ENCODE measurements at regions not wholly inside any gene's neighbourhood (a gene's known extent, or its start where the extent isn't known, plus 50 kb on each side); places are given as distances from the start of the nearest gene placed in this dataset.

DNA sequence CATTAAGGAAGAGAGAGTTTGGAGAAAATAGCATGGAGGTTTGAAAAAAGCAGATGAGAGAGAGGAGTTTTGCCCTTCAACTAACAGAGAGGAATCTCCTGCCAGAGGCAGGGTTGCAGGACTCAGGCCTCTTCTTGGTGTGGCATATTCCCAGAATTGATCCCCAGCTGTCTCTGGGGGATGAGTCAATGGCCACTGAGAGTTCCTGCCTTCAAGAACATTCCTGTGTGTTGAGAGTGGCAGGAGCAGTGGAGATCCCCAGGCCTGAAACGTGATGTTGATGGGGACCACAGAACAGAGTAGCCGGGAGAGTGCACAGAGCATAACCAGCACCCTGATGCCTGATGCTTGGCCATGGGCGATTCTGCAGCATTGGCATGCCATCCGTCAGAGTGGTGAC, 348.4 kb upstream of the THBS1 start:
- ChIA-PET POLR2A (no interaction called here), CTCF (no interaction called here)
- TF ChIP-seq, protein P1, sequence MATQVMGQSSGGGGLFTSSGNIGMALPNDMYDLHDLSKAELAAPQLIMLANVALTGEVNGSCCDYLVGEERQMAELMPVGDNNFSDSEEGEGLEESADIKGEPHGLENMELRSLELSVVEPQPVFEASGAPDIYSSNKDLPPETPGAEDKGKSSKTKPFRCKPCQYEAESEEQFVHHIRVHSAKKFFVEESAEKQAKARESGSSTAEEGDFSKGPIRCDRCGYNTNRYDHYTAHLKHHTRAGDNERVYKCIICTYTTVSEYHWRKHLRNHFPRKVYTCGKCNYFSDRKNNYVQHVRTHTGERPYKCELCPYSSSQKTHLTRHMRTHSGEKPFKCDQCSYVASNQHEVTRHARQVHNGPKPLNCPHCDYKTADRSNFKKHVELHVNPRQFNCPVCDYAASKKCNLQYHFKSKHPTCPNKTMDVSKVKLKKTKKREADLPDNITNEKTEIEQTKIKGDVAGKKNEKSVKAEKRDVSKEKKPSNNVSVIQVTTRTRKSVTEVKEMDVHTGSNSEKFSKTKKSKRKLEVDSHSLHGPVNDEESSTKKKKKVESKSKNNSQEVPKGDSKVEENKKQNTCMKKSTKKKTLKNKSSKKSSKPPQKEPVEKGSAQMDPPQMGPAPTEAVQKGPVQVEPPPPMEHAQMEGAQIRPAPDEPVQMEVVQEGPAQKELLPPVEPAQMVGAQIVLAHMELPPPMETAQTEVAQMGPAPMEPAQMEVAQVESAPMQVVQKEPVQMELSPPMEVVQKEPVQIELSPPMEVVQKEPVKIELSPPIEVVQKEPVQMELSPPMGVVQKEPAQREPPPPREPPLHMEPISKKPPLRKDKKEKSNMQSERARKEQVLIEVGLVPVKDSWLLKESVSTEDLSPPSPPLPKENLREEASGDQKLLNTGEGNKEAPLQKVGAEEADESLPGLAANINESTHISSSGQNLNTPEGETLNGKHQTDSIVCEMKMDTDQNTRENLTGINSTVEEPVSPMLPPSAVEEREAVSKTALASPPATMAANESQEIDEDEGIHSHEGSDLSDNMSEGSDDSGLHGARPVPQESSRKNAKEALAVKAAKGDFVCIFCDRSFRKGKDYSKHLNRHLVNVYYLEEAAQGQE (IDR thresholded peaks at IDR 0.05; ENCODE audit: insufficient read depth in 1 of 2, low read depth in 2 of 2, low read length in 1 of 2) = no peak
- TF ChIP-seq SIN3A (IDR thresholded peaks at IDR 0.05; ENCODE audit: borderline replicate concordance, insufficient read depth, low read depth, low read length) = no peak
- no peak for TF ChIP-seq TCF7L2 (IDR thresholded peaks at IDR 0.05; ENCODE audit: low read depth, low read length)
- TF ChIP-seq POLR2AphosphoS5 (IDR thresholded peaks at IDR 0.05; ENCODE audit: low read depth, low read length) = no peak
- TF ChIP-seq, protein P2, sequence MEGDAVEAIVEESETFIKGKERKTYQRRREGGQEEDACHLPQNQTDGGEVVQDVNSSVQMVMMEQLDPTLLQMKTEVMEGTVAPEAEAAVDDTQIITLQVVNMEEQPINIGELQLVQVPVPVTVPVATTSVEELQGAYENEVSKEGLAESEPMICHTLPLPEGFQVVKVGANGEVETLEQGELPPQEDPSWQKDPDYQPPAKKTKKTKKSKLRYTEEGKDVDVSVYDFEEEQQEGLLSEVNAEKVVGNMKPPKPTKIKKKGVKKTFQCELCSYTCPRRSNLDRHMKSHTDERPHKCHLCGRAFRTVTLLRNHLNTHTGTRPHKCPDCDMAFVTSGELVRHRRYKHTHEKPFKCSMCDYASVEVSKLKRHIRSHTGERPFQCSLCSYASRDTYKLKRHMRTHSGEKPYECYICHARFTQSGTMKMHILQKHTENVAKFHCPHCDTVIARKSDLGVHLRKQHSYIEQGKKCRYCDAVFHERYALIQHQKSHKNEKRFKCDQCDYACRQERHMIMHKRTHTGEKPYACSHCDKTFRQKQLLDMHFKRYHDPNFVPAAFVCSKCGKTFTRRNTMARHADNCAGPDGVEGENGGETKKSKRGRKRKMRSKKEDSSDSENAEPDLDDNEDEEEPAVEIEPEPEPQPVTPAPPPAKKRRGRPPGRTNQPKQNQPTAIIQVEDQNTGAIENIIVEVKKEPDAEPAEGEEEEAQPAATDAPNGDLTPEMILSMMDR (IDR thresholded peaks at IDR 0.05) = no peak
- in situ Hi-C loops (cut with HindIII; ENCODE audit: low pct_unique_long_range_greater_than_20kb, low sequenced_read_pairs) = no loop called here
- intact Hi-C loops (cut with micrococcal nuclease; ENCODE audit: unreplicated experiment) = no loop called here
- DNase-seq (ENCODE audit: low read depth, low spot score) = no peak
- Histone ChIP-seq H3K27ac (ENCODE audit: low read length) (no peak overlapping the region), H3K4me1 (ENCODE audit: control insufficient read depth, insufficient read depth, low read length) (no peaks in the 10 kb centered on the region), H3K36me3 (ENCODE audit: control insufficient read depth, insufficient read depth, low read length) (no peaks in the 10 kb centered on the region), H3K9me3 (ENCODE audit: control insufficient read depth, insufficient read depth, low read depth, low read length) (no peaks in the 10 kb centered on the region), H3K27me3 (ENCODE audit: control insufficient read depth, insufficient read depth, low read length) (no peaks in the 10 kb centered on the region), H3K4me3 (ENCODE audit: low read depth in 2 of 2, low read length in 2 of 2) (no peak overlapping the region)
- ATAC-seq = peak; percentile 48; the same call in 1 of the 2 replicates
- no TSS peak for BruUV-seq (replicated peaks)

DNA sequence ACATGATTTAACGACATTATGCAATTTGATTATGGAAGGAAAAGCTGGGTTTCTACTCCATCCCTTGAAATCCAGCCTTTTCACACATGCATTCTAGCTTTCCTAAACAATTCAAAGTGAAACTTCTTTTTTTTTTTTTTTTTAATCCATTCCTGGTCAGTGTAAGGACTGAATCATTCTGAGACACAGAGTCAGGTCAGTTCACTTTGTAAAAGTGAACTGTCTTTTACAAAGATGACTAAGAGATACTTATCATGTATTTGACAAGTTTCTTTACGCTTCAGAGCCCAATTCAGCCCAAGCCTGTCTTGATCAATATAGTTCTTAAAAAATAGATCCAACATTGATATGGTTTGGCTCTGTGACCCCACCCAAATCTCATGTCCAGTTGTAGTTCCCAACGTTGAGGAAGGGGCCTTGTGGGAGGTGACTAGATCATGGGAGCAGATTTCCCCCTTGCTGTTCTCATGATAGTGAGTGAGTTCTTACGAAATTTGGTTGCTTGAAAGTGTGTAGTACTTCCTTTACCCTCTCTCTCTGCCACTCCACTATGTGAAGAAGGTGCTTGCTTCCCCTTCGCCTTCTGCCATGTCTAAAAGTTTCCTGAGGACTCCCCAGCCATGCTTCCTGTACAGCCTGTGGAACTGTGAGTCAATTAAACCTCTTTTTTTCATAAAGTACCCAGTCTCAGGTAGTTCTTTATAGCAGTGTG, 345.6 kb upstream of the THBS1 start:
- Histone ChIP-seq H3K27me3 (ENCODE audit: control insufficient read depth, insufficient read depth, low read length) (no peaks in the 10 kb centered on the region), H3K4me1 (ENCODE audit: control insufficient read depth, insufficient read depth, low read length) (no peaks in the 10 kb centered on the region), H3K36me3 (ENCODE audit: control insufficient read depth, insufficient read depth, low read length) (no peaks in the 10 kb centered on the region), H3K9me3 (ENCODE audit: control insufficient read depth, insufficient read depth, low read depth, low read length) (no peaks in the 10 kb centered on the region), H3K4me3 (ENCODE audit: low read depth in 2 of 2, low read length in 2 of 2) (no peak overlapping the region), H3K27ac (ENCODE audit: low read length) (no peak overlapping the region)
- ChIA-PET CTCF (no interaction called here), POLR2A (no interaction called here)
- BruUV-seq (replicated peaks) = no TSS peak
- DNase-seq (ENCODE audit: low read depth, low spot score) (no peak), ATAC-seq (no peak)
- in situ Hi-C loops (cut with HindIII; ENCODE audit: low pct_unique_long_range_greater_than_20kb, low sequenced_read_pairs) = no loop called here
- no peak for TF ChIP-seq TCF7L2 (IDR thresholded peaks at IDR 0.05; ENCODE audit: low read depth, low read length)
- no peak for TF ChIP-seq POLR2AphosphoS5 (IDR thresholded peaks at IDR 0.05; ENCODE audit: low read depth, low read length)
- no peak for TF ChIP-seq SIN3A (IDR thresholded peaks at IDR 0.05; ENCODE audit: borderline replicate concordance, insufficient read depth, low read depth, low read length)
- TF ChIP-seq, protein P1 (IDR thresholded peaks at IDR 0.05; ENCODE audit: insufficient read depth in 1 of 2, low read depth in 2 of 2, low read length in 1 of 2) = no peak
- TF ChIP-seq, protein P2 (IDR thresholded peaks at IDR 0.05) = no peak
- intact Hi-C loops (cut with micrococcal nuclease; ENCODE audit: unreplicated experiment) = no loop called here

Data from Panc1 (cell line).